ENCODE measurements at regions not wholly inside any gene's neighbourhood (a gene's known extent, or its start where the extent isn't known, plus 50 kb on each side); places are given as distances from the start of the nearest gene placed in this dataset.

- TF ChIP-seq CTCF (IDR thresholded peaks at IDR 0.05) = no peak
- no peak for TF ChIP-seq POLR2AphosphoS5 (IDR thresholded peaks at IDR 0.05; ENCODE audit: low read depth, low read length)
- no peak for TF ChIP-seq REST (IDR thresholded peaks at IDR 0.05; ENCODE audit: insufficient read depth in 1 of 2, low read depth in 2 of 2, low read length in 1 of 2)
- no peak for TF ChIP-seq SIN3A (IDR thresholded peaks at IDR 0.05; ENCODE audit: borderline replicate concordance, insufficient read depth, low read depth, low read length)
- TF ChIP-seq TCF7L2 (IDR thresholded peaks at IDR 0.05; ENCODE audit: low read depth, low read length) = no peak
These were observed 207.2 kb upstream of the TCF4 start for GRCh38 chr18:55795101-55795669.

Data from Panc1 (cell line).